Retinal pigment epithelial cell (primary cell): ENCODE measurements at regions not wholly inside any gene's neighbourhood (a gene's known extent, or its start where the extent isn't known, plus 50 kb on each side); places are given as distances from the start of the nearest gene placed in this dataset.

Source experiments
- DNase-seq: peaks from one replicate; pipeline ENCODE4 v3.0.0-alpha.2; 2010; ENCODE audit warnings: low read depth
- H3K4me3 ChIP-seq: 2 replicates; pipeline ENCODE4 v1.5.1; 2011; ENCODE audit warnings: mild to moderate bottlenecking, low read length, control low read depth, moderate library complexity
- TF ChIP-seq, protein P1 (sequence below): conservative IDR thresholded peaks from 2 replicates; pipeline ENCODE4 v1.5.1; 2011; ENCODE audit warnings: low read depth, low read length, control low read depth, inconsistent platforms

GRCh38 chr10:108362961-108363360, 1198.5 kb upstream of the SORCS1 start:
- DNase-seq, result no peak
- TF ChIP-seq, protein P1, sequence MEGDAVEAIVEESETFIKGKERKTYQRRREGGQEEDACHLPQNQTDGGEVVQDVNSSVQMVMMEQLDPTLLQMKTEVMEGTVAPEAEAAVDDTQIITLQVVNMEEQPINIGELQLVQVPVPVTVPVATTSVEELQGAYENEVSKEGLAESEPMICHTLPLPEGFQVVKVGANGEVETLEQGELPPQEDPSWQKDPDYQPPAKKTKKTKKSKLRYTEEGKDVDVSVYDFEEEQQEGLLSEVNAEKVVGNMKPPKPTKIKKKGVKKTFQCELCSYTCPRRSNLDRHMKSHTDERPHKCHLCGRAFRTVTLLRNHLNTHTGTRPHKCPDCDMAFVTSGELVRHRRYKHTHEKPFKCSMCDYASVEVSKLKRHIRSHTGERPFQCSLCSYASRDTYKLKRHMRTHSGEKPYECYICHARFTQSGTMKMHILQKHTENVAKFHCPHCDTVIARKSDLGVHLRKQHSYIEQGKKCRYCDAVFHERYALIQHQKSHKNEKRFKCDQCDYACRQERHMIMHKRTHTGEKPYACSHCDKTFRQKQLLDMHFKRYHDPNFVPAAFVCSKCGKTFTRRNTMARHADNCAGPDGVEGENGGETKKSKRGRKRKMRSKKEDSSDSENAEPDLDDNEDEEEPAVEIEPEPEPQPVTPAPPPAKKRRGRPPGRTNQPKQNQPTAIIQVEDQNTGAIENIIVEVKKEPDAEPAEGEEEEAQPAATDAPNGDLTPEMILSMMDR, result no peak
- H3K4me3 ChIP-seq, result no peak overlapping the region

GRCh38 chr10:108362296-108362695, 1197.8 kb upstream of the SORCS1 start:
- no peak for DNase-seq
- TF ChIP-seq, protein P1, result no peak
- no peak overlapping the region for H3K4me3 ChIP-seq

DNA sequence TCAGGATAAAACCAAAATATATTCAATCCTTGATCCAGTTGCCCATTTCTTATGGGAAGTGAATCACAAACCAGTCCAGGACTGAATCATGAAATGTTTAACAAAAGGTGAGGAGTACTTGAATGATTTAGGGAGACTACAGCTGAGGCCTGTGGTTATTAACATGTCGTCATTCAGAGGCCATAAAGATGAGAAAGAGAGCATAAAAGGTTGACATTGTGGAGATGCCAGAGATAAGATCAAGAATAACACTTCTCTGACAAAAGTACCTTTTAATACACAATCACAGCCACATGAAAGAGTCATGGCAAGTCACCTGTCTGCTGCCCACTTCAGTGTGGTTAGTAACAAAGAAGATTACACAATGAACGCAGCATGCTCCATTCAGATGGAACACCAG, 1195.7 kb upstream of the SORCS1 start:
- TF ChIP-seq, protein P1, result no peak
- H3K4me3 ChIP-seq, result no peak overlapping the region
- no peak for DNase-seq

DNA sequence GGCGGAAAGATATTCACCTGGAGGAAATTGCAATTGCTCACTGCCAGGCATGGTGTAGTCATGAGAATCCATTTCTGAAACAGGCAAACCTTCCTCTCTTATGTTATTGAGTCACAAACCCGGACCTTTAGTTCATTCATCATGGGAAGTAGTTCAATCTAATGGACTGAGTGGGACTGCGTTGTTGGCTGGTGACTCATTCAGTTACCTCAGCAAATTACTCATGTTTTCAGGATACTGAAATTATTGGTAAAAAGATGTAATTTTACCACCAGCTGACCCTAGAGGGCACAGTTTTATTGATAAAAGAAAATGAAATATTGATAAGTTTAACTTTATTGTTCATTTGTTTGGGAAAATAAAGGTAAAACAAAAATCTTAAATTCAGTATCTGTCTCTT, 1194.4 kb upstream of the SORCS1 start:
- no peak overlapping the region for H3K4me3 ChIP-seq
- TF ChIP-seq, protein P1, result peak; percentile 35
- DNase-seq, result peak; percentile 91

- TF ChIP-seq, protein P1, result no peak
- no peak overlapping the region for H3K4me3 ChIP-seq
- no peak for DNase-seq
Measured at GRCh38 chr10:108352771-108353170, 1188.3 kb upstream of the SORCS1 start.

DNA sequence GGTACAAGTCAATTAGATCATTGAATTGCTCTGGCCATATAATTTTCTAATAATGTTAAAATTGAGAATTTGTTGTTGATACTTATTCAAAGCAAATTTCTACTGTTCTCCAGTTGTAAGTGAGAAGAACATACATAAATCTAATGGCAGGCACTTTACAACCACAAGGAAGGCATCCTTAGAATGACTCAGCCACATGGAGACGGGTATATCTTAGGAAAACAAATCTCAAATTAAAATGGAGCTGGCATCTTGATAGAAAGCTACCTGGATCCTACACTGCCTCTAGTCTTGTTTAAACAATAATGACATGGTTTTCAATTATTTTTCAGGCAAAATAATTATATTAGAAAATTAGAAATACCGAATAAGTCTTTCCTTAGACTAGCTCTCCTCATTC, 1183.7 kb upstream of the SORCS1 start:
- H3K4me3 ChIP-seq, result no peak overlapping the region
- TF ChIP-seq, protein P1, result no peak
- DNase-seq, result no peak

GRCh38 chr10:108346066-108346465, 1181.6 kb upstream of the SORCS1 start:
- DNase-seq, result no peak
- TF ChIP-seq, protein P1, result no peak
- H3K4me3 ChIP-seq, result no peak overlapping the region
